OCI-LY3 (cell line): ENCODE measurements at regions not wholly inside any gene's neighbourhood (a gene's known extent, or its start where the extent isn't known, plus 50 kb on each side); places are given as distances from the start of the nearest gene placed in this dataset.

Experiments
- H2AFZ ChIP-seq: fragments of 200-600, 300-600 bp; shearing (Covaris generic); 2 replicates; pipeline ENCODE4 v1.6.0; 2014; ENCODE audit warnings: antibody characterized with exemption, low read depth, low read length
- H3K27ac ChIP-seq: fragments of 200-600, 300-600 bp; sonication (generic); 2 replicates; pipeline ENCODE4 v1.5.1; 2014; ENCODE audit warnings: mild to moderate bottlenecking, low read length, moderate library complexity, mixed read lengths
- H3K27me3 ChIP-seq: fragments of 200-600, 300-600 bp; sonication (generic); 2 replicates; pipeline ENCODE4 v1.6.1; 2014; ENCODE audit warnings: low read depth, low read length, mixed read lengths
- H3K36me3 ChIP-seq: fragments of 200-600, 300-600 bp; sonication (generic); replicated peaks from 2 replicates; pipeline ENCODE3; 2014; ENCODE audit warnings: low read depth, low read length, mixed read lengths
- H3K4me1 ChIP-seq: fragments of 300-600, 200-600 bp; sonication (generic); 2 replicates; pipeline ENCODE4 v1.6.1; 2014; ENCODE audit warnings: low read length, mixed read lengths
- H3K4me2 ChIP-seq: fragments of 200-600, 300-600 bp; sonication (generic); 2 replicates; pipeline ENCODE4 v1.6.1; 2014; ENCODE audit warnings: low read length, mixed read lengths
- H3K4me3 ChIP-seq: fragments of 300-600, 200-600 bp; sonication (generic); 2 replicates; pipeline ENCODE4 v1.5.1; 2014; ENCODE audit warnings: antibody characterized with exemption, mild to moderate bottlenecking, low read length, moderate library complexity
- H3K79me2 ChIP-seq: fragments of 300-600, 200-600 bp; shearing (Covaris generic); 2 replicates; pipeline ENCODE4 v1.6.1; 2014; ENCODE audit warnings: mild to moderate bottlenecking, low read length, mixed read lengths
- H3K9ac ChIP-seq: fragments of 300-600, 200-600 bp; shearing (Covaris generic); 2 replicates; pipeline ENCODE4 v1.6.0; 2014; ENCODE audit warnings: mild to moderate bottlenecking, low read length, moderate library complexity
- H3K9me3 ChIP-seq: fragments of 200-600, 300-600 bp; shearing (Covaris generic); 2 replicates; pipeline ENCODE4 v1.6.1; 2014; ENCODE audit warnings: low read length, mixed read lengths; ENCODE audit not compliant: insufficient read depth
- H4K20me1 ChIP-seq: fragments of 200-600, 300-600 bp; sonication (generic); 2 replicates; pipeline ENCODE4 v1.6.1; 2016; ENCODE audit warnings: low read length, mixed read lengths; ENCODE audit not compliant: insufficient read depth
- EZH2phosphoT487 ChIP-seq: fragments of 200-600 bp; shearing (Covaris generic); IDR thresholded peaks from 2 replicates; pipeline ENCODE4 v1.6.1; 2018; ENCODE audit warnings: antibody characterized with exemption, mixed run types, low read depth
- TF ChIP-seq, protein P1 (sequence below): fragments of 200-600, 300-600 bp; sonication (generic); IDR thresholded peaks from 2 replicates; pipeline ENCODE4 v1.5.1; 2014; ENCODE audit warnings: antibody characterized with exemption, low read length, low read depth

DNA sequence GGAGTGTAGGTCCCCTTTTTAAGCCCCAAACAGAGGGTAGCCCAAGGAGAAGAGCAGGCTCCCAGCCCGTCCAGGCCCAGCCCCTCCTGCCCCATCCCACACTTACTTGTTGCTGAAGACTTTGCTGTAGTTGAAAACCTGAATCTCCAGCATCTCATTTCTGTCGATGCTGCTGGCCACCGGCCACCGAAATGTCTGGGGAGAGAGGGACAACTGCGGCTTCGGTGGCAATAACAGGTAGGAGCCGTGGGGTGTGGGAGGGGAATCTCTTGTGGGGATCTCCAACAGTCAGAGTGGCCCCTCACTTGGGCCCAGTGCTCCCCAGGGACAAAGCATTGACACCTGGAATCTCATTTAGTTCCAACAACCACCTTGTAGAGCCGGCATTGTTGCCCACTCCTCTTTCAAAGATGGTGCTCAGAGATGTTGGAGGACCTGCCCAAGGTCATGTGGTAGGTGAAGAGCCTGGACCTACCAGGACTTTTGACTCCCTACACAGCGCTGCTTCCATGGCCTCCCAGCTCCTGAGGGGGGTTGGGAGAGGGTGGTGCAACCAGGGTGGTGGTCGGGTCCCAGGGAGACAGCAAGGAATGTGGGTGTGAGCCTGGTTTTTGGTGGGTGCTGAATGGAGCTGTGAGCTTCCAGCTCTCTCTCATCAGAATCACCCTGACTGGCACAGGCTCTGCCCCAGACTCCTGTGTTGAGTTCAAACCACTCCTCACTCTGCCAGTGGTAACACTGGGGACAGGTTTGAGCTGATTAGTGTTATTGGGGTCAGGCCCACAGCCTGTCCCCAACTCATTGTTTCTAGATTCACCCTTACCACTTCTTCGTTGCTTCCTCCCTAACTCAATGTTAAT lies 50.0 kb upstream of the OTOF start:
- Histone ChIP-seq H3K79me2 (no peaks in the 10 kb centered on the region), H3K4me1 (peaks cover 13% of the 10 kb centered on the region), H2AFZ (no peak overlapping the region), H3K9ac (no peak overlapping the region), H3K9me3 (no peaks in the 10 kb centered on the region), H3K36me3 (no peaks in the 10 kb centered on the region), H3K27me3 (no peaks in the 10 kb centered on the region), H3K27ac (no peak overlapping the region), H4K20me1 (no peaks in the 10 kb centered on the region), H3K4me3 (no peak overlapping the region), H3K4me2 (no peak overlapping the region)
- no peak for TF ChIP-seq EZH2phosphoT487
- TF ChIP-seq, protein P1, sequence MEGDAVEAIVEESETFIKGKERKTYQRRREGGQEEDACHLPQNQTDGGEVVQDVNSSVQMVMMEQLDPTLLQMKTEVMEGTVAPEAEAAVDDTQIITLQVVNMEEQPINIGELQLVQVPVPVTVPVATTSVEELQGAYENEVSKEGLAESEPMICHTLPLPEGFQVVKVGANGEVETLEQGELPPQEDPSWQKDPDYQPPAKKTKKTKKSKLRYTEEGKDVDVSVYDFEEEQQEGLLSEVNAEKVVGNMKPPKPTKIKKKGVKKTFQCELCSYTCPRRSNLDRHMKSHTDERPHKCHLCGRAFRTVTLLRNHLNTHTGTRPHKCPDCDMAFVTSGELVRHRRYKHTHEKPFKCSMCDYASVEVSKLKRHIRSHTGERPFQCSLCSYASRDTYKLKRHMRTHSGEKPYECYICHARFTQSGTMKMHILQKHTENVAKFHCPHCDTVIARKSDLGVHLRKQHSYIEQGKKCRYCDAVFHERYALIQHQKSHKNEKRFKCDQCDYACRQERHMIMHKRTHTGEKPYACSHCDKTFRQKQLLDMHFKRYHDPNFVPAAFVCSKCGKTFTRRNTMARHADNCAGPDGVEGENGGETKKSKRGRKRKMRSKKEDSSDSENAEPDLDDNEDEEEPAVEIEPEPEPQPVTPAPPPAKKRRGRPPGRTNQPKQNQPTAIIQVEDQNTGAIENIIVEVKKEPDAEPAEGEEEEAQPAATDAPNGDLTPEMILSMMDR, result no peak
